IMR-90 (cell line): ENCODE measurements at regions not wholly inside any gene's neighbourhood (a gene's known extent, or its start where the extent isn't known, plus 50 kb on each side); places are given as distances from the start of the nearest gene placed in this dataset.

Source experiments
- ATAC-seq: fragments of 200-7000 bp; cut with Tn5 transposase; 2 replicates; pipeline ENCODE4 v1.9.1; 2020; ENCODE audit warnings: low read depth, mild to moderate bottlenecking, moderate library complexity
- BruUV-seq: library from RNA; stranded (reverse); fragments of 400-500 nt; replicated peaks from 2 replicates; lab custom pipeline; 2021; lab: Mats Ljungman, UMichigan
- CTCF ChIA-PET: fragments of 300-600 bp; formaldehyde crosslinking; extraction: SDS; loops from one replicate; lab custom pipeline; 2021; ENCODE audit warnings: antibody characterized with exemption; lab: Yijun Ruan, JAX
- POLR2A ChIA-PET: fragments of 300-600 bp; sonication (Branson Sonifier 250); formaldehyde crosslinking; loops from one replicate; lab custom pipeline; 2022; ENCODE audit warnings: antibody characterized with exemption; ENCODE audit not compliant: unreplicated experiment; lab: Charles Lee
- DNase-seq: peaks from one replicate; pipeline ENCODE4 v3.0.0; 2013
- H2AFZ ChIP-seq: replicated peaks from 2 replicates; pipeline ENCODE3; 2013; ENCODE audit warnings: low read length, mild to moderate bottlenecking; ENCODE audit not compliant: poor library complexity
- H2AK5ac ChIP-seq: 2 replicates; pipeline ENCODE4 v1.6.1; 2013; ENCODE audit warnings: low read depth, low read length, inconsistent platforms
- H2AK9ac ChIP-seq: replicated peaks from 2 replicates; pipeline ENCODE3; 2013; ENCODE audit warnings: mild to moderate bottlenecking, low read depth, low read length, moderate library complexity; ENCODE audit not compliant: poor library complexity
- H2BK120ac ChIP-seq: 2 replicates; pipeline ENCODE4 v1.6.1; 2013; ENCODE audit warnings: low read depth, low read length, inconsistent platforms
- H2BK15ac ChIP-seq: 3 replicates; pipeline ENCODE4 v1.6.1; 2013; ENCODE audit warnings: low read depth, low read length, inconsistent platforms
- H2BK20ac ChIP-seq: 2 replicates; pipeline ENCODE4 v1.6.1; 2013; ENCODE audit warnings: low read depth, mild to moderate bottlenecking, inconsistent platforms, low read length, moderate library complexity
- H2BK5ac ChIP-seq: 2 replicates; pipeline ENCODE4 v1.6.1; 2013; ENCODE audit warnings: mild to moderate bottlenecking, low read depth, low read length, inconsistent platforms; ENCODE audit not compliant: poor library complexity, severe bottlenecking
- H3K14ac ChIP-seq: replicated peaks from 2 replicates; pipeline ENCODE4 v1.6.1; 2013; ENCODE audit warnings: low read depth, low read length, inconsistent platforms
- H3K18ac ChIP-seq: 2 replicates; pipeline ENCODE4 v1.6.1; 2013; ENCODE audit warnings: low read depth, low read length, control low read depth
- H3K23ac ChIP-seq: 2 replicates; pipeline ENCODE4 v1.6.1; 2013; ENCODE audit warnings: low read depth, low read length, inconsistent platforms
- H3K27ac ChIP-seq: 2 replicates; pipeline ENCODE4 v1.5.1; 2013; ENCODE audit warnings: mild to moderate bottlenecking, control low read depth, low read length; ENCODE audit not compliant: insufficient read depth
- H3K27me3 ChIP-seq: 2 replicates; pipeline ENCODE4 v1.6.1; 2013; ENCODE audit warnings: low read length; ENCODE audit not compliant: control insufficient read depth, insufficient read depth
- H3K36me3 ChIP-seq: 2 replicates; pipeline ENCODE4 v1.6.1; 2013; ENCODE audit warnings: low read length, mixed read lengths; ENCODE audit not compliant: control insufficient read depth, insufficient read depth
- H3K4ac ChIP-seq: 2 replicates; pipeline ENCODE4 v1.6.1; 2013; ENCODE audit warnings: low read depth, low read length, inconsistent platforms
- H3K4me1 ChIP-seq: 2 replicates; pipeline ENCODE4 v1.6.1; 2013; ENCODE audit warnings: low read length, mixed read lengths; ENCODE audit not compliant: control insufficient read depth, insufficient read depth
- H3K4me2 ChIP-seq: 2 replicates; pipeline ENCODE4 v1.6.1; 2013; ENCODE audit warnings: low read depth, mild to moderate bottlenecking, control low read depth, low read length, moderate library complexity
- H3K4me3 ChIP-seq: 2 replicates; pipeline ENCODE4 v1.5.1; 2013; ENCODE audit warnings: low read depth, mild to moderate bottlenecking, control low read depth, low read length, moderate library complexity; ENCODE audit not compliant: insufficient read depth
- H3K56ac ChIP-seq: 2 replicates; pipeline ENCODE4 v1.6.1; 2013; ENCODE audit warnings: low read length, inconsistent platforms; ENCODE audit not compliant: insufficient read depth; ENCODE audit errors: extremely low read depth
- H3K79me1 ChIP-seq, 2 experiments: 2 replicates each; pipeline ENCODE4 v1.6.1; 2013; ENCODE audit warnings: low read length in 2 of 2, inconsistent platforms in 1 of 2, low read depth in 1 of 2
- H3K9ac ChIP-seq: 2 replicates; pipeline ENCODE4 v1.6.1; 2013; ENCODE audit warnings: low read depth, low read length, control low read depth
- H3K9me1 ChIP-seq: 2 replicates; pipeline ENCODE4 v1.6.1; 2013; ENCODE audit warnings: low read length, inconsistent platforms; ENCODE audit not compliant: insufficient read depth
- H3K9me3 ChIP-seq: 2 replicates; pipeline ENCODE4 v1.6.1; 2013; ENCODE audit warnings: low read length; ENCODE audit not compliant: control insufficient read depth, insufficient read depth
- H4K20me1 ChIP-seq: 2 replicates; pipeline ENCODE4 v1.6.1; 2013; ENCODE audit warnings: low read length, inconsistent platforms; ENCODE audit not compliant: insufficient read depth
- H4K5ac ChIP-seq: 2 replicates; pipeline ENCODE4 v1.6.1; 2013; ENCODE audit warnings: mild to moderate bottlenecking, low read depth, low read length, control low read depth
- H4K8ac ChIP-seq, 2 experiments: 2 replicates each; pipeline ENCODE4 v1.6.1; 2013; ENCODE audit warnings: low read depth in 2 of 2, low read length in 2 of 2, control low read depth in 1 of 2, inconsistent platforms in 1 of 2
- H4K91ac ChIP-seq: 2 replicates; pipeline ENCODE4 v1.6.1; 2013; ENCODE audit warnings: low read depth, low read length, inconsistent platforms; ENCODE audit not compliant: insufficient read depth
- BHLHE40 ChIP-seq: fragments of 150-350 bp; IDR thresholded peaks from 2 replicates; pipeline ENCODE4 v1.6.1; 2016; ENCODE audit warnings: mild to moderate bottlenecking, low read depth, low read length
- MXI1 ChIP-seq: IDR thresholded peaks from 2 replicates; pipeline ENCODE4 v1.6.1; 2012; ENCODE audit warnings: low read depth, mild to moderate bottlenecking, low read length, moderate library complexity, borderline replicate concordance
- dilution Hi-C: fragments of 300-500 bp; cut with HindIII; formaldehyde crosslinking; loops from one replicate; pipeline ENCODE4 v1.14.3; 2018; ENCODE audit warnings: low sequenced_read_pairs; ENCODE audit not compliant: unreplicated experiment
- in situ Hi-C: fragments of 300-500 bp; cut with MboI; formaldehyde crosslinking; loops from 3 replicates; pipeline ENCODE4 v1.14.3; 2019; ENCODE audit warnings: low sequenced_read_pairs, inconsistent platforms, mixed read lengths
- intact Hi-C: fragments of 100-400 bp; cut with micrococcal nuclease; formaldehyde crosslinking; loops from 2 replicates; pipeline ENCODE4 v1.10.0; 2022

GRCh38 chr2:146665800-146666199 is 1179.0 kb upstream of the ACVR2A start:
- Histone ChIP-seq H3K9me3 (no peaks in the 10 kb centered on the region), H2BK120ac (no peak overlapping the region), H3K27ac (no peak overlapping the region), H2BK15ac (no peak overlapping the region), H4K91ac (no peak overlapping the region), H2BK5ac (no peak overlapping the region), H3K14ac (no peak overlapping the region), H2AK5ac (no peak overlapping the region), H4K20me1 (no peaks in the 10 kb centered on the region), H4K5ac (no peak overlapping the region), H3K36me3 (no peaks in the 10 kb centered on the region), H3K79me1 (no peaks in the 10 kb centered on the region), H3K27me3 (no peaks in the 10 kb centered on the region), H3K4me1 (no peaks in the 10 kb centered on the region), H3K9me1 (no peaks in the 10 kb centered on the region), H3K23ac (no peak overlapping the region), H2BK20ac (no peak overlapping the region), H3K56ac (no peak overlapping the region), H3K4me2 (no peak overlapping the region), H3K4me3 (no peak overlapping the region), H4K8ac (no peak overlapping the region), H2AFZ (no peak overlapping the region), H2AK9ac (no peak overlapping the region), H3K9ac (no peak overlapping the region), H3K4ac (no peak overlapping the region), H3K18ac (no peak overlapping the region)
- DNase-seq: peak; percentile 12
- dilution Hi-C loops: no loop called here
- ATAC-seq: peak; percentile 21; the same call in 1 of the 2 replicates
- TF ChIP-seq MXI1 (no peak), BHLHE40 (no peak)
- no TSS peak for BruUV-seq
- in situ Hi-C loops: loop anchor here (10.0 kb wide), 1 partner anchor 901 kb away; no protein-coding TSS in a partner anchor
- intact Hi-C loops: no loop called here
- CTCF ChIA-PET: no interaction called here
- POLR2A ChIA-PET: no interaction called here
